GM19043 (cell line): ENCODE measurements at regions not wholly inside any gene's neighbourhood (a gene's known extent, or its start where the extent isn't known, plus 50 kb on each side); places are given as distances from the start of the nearest gene placed in this dataset.
"Not testable (repeated sequence)": the region's sequence is repeated elsewhere in the genome, so short reads cannot be mapped to it uniquely, and the experiment has no call there.

Source experiments
- ATAC-seq: cut with Tn5 transposase; IDR thresholded peaks from one replicate; pipeline ENCODE4 v1.9.1; 2021; ENCODE audit warnings: low read depth; ENCODE audit not compliant: unreplicated experiment

- no peak for ATAC-seq
Measured at GRCh38 chr18:39587586-39587985, 2022.0 kb upstream of the CELF4 start.

DNA sequence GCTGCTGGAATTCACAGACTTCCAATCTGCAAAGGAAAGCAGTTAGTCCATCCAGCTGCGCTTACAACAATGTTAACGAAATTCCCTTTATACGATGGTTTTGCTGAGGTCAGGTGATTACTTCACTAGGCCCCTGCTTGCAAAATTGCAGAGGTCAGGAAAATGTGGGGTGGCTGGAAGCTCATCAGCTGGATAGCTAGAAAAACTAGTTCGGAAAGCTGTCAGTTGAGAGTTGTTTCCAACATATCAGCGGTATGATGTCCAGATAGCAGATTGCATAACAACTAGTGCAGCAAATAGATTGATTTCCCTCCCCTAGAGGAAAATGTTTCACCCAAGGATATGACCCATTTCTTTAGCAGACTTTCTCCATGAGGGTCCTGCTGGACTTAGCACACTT is 2021.1 kb upstream of the CELF4 start:
- no peak for ATAC-seq

GRCh38 chr18:39574897-39575296 is 2009.3 kb upstream of the CELF4 start:
- no peak for ATAC-seq

DNA sequence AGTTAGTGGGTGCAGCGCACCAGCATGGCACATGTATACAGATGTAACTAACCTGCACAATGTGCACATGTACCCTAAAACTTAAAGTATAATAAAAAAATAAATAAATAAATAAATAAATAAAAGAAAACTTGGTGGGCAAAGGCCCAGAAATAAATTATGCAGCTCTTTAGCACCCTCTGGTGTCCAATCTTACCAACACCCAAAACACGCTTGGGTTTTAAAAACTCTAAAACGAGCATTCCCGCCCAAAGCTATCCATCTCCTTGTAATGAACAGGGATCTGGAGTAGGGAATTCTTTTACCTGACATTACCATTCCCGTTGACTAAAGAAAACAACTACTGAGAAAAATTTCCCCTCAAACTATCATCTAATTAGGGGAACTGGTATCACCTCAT is 2005.9 kb upstream of the CELF4 start:
- ATAC-seq = no peak

DNA sequence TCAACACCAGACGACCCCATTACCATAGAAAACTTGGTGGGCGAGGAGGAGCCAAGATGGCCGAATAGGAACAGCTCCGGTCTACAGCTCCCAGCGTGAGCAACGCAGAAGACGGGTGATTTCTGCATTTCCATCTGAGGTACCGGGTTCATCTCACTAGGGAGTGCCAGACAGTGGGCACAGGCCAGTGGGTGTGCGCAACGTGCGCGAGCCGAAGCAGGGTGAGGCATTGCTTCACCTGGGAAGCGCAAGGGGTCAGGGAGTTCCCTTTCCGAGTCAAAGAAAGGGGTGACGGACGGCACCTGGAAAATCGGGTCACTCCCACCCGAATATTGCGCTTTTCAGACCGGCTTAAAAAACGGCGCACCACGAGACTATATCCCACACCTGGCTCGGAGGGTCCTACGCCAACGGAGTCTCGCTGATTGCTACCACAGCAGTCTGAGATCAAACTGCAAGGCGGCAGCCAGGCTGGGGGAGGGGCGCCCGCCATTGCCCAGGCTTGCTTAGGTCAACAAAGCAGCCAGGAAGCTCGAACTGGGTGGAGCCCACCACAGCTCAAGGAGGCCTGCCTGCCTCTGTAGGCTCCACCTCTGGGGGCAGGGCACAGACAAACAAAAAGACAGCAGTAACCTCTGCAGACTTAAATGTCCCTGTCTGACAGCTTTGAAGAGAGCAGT is 2000.1 kb upstream of the CELF4 start:
- not testable (repeated sequence) for ATAC-seq

DNA sequence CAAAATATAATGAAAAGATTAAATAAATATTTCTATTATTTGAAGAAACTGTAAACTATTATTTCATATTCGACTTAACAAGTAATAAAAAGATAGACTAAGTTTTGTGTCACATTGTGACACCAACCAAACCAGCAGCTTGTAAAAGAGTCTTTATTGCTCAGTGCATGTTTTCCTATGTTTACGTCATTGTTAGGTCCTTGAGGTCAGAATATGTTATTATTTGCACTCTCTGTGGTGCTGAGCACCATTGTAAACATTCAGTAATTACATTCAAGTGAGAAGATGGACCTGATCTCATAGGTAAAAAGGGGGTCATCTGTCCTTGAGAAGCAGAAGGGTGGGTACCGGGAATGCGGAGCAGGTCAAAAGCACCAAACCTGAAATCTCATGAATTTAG is 1999.1 kb upstream of the CELF4 start:
- no peak for ATAC-seq

DNA sequence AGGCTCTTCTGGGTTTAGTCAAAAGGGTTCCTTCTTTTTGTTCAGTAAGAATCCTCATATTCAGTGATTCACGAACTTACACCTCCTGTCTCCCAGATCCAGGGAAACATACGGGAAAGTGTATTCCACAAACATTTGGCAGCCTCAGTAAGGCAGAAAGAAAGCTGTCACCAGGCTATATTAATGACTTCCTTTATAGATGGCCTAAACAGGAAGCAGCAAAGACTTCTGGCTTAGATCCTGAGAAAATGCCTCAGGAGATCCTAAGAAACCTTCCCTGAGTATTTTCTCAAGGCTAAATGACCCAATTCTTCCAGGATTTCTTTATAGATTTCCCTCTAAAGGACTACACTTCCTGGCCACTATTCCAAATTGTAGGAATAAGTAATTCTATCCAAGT is 1995.5 kb upstream of the CELF4 start:
- ATAC-seq = no peak

DNA sequence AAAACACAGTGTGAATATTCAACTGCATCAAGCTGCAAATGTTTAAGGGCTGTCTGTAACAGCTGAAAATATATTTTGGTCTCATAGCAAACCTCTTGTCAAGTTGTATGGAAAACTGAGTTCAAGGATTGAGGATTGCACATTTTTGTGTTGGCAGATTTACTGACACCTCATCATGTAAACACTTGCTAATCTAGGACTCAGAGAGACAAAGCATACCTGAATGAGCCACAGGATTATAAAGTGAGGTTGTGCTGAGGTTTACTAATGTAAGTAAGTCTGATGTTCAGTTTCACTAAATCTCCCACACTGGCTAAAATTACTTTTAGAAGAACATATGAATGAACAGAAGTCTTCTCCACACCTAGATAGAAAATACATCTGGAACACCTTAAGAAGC is 1993.1 kb upstream of the CELF4 start:
- ATAC-seq = no peak

DNA sequence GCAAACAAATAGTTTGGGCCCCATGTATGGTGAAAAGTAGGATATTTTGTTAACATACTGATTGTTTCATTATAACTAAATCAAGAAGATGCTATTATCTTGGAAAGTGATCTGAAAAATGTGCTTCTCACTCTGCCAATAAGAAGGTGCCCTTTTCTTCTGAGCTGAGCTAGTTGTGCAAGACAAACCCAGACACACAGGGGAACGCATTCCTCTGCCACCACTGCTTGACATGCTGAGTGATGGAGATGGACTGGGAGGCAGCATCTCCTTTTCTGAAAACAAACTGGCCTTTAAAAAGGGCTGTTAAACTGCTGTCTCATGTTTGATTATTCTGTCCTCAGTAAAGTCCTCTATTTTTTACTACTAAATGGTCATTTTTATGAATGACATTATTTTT is 1989.9 kb upstream of the CELF4 start:
- ATAC-seq = no peak

- ATAC-seq = no peak
Measured at GRCh38 chr18:39550701-39551100, 1985.1 kb upstream of the CELF4 start.

GRCh38 chr18:39549144-39549543 is 1983.5 kb upstream of the CELF4 start:
- no peak for ATAC-seq

DNA sequence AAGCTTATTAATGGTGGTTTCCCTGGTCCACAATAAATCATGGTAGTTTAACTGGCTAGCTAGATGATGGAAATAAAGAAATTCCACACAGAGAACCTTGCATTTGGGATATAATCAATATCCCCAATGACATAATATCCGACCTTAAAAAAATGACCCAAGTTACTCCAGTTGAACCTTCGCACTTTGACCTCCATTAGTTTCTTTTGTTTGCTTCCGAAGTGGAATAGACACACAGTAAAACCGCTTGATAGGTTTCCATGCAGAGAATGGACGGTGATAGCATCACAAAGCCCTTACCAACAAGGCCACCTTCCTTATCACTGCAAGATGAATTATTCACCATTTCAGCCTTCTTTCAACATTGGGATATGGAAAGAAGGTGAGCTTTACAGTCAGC is 1966.1 kb upstream of the CELF4 start:
- ATAC-seq = no peak

DNA sequence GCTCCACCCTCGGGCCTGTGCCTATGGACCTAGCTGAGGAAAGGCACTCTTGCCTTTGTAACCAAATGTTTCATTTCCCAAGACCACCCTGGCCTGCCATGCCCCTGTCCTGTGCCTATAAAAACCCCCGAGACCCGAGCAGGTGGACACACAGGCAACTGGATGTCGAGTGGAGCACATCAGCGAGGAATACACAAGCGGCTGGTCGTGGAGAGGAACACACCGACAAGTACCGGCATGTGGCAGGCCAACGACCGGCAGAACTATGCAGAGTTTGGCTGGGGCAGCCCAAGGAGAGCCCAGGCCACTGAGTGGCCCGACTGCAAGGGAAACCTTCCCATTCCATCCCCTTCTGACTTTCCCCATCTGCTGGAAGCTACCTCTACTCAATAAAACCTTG is 1963.8 kb upstream of the CELF4 start:
- ATAC-seq = no peak

GRCh38 chr18:39527465-39527864 is 1961.9 kb upstream of the CELF4 start:
- no peak for ATAC-seq

GRCh38 chr18:39524370-39524769 is 1958.8 kb upstream of the CELF4 start:
- ATAC-seq = no peak

- no peak for ATAC-seq
Measured at GRCh38 chr18:39523281-39523680, 1957.7 kb upstream of the CELF4 start.

- no peak for ATAC-seq
Measured at GRCh38 chr18:39521164-39521563, 1955.6 kb upstream of the CELF4 start.

- no peak for ATAC-seq
Measured at GRCh38 chr18:39519741-39520140, 1954.1 kb upstream of the CELF4 start.

DNA sequence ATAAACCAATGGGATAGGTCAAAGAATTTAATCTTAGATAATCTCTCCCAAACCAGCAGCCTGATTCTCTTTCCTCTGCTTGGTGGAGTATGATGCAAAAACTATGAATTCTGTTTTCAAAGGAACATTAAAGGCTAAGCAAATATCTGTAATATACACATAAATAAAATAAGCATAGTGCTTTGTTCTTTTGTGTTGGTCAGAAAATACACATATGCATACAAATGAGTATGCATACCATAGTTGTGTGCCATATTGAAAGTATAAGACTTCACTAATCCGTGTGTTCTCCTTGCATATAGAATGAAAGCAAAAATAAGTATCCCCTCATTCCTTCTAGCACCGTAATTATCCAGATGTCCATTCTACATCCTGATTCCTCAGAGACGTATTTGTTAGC is 1949.7 kb upstream of the CELF4 start:
- no peak for ATAC-seq

DNA sequence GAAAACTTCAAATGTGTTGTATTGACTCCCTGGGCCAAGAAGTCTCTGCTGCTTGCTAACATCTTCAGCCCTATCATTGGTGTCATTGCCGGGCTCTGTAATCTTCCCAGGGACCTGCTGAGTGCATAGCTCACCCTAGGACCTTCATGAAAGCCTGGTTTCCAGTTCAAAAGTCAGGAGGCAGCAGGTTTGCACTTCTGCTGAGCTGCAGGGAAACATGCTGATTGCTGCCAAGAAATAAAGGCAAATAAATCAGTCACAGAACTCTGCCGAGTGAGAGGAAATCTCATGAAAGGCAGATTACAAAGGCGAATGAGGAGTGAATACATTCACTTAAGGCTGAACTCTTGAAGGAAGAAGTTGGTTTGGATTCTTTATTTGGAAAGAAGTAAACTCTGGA is 1947.6 kb upstream of the CELF4 start:
- no peak for ATAC-seq

- no peak for ATAC-seq
Measured at GRCh38 chr18:39506581-39507330, 1941.2 kb upstream of the CELF4 start.

DNA sequence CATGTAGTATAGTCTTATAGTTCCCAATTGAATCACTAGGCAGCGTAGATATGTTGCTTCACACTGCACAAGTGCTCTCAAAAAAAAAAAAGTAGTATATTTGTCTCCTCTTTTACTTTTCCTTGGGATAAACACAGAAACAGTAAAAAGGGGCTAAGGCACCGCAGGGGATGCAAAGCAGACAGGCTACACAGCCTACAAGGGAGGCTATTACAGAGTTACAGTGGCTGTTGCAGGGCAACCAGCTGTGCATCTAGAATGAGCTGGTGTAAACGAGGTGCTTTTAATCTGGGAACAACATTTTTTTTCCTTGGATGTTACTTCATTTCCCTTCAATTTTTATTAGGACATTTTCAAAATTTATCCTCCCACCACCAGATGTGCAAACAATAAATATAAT is 1934.7 kb upstream of the CELF4 start:
- no peak for ATAC-seq
